ENCODE measurements at regions not wholly inside any gene's neighbourhood (a gene's known extent, or its start where the extent isn't known, plus 50 kb on each side); places are given as distances from the start of the nearest gene placed in this dataset.

DNA sequence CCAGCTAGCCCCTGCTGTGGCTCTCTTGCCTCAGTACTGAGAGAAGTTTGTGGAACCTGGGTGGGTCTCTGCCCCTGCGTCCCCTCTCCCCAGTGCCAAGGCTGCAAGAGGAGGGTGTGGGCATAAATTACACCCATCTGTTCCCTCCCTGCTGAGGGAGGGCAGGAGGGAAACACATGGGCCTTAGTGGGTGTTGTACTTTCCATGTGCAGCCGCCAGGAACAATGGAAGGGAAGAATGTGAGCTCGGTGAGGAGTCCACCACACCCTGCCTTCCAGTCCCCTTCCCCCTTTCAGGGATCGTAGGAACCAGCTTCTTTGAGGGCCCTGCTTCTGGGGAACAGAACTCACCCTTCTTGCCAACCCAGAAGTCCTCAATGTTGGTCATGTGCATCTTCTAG is 138.2 kb upstream of the KLF4 start:
- H3K9me3 Mint-ChIP-seq (ENCODE audit: unreplicated experiment), result no peaks in the 10 kb centered on the region
- no peaks in the 10 kb centered on the region for H3K36me3 Mint-ChIP-seq (ENCODE audit: insufficient read depth, unreplicated experiment)
- TF ChIP-seq CTCF (IDR thresholded peaks at IDR 0.05; ENCODE audit: unreplicated experiment), result no peak
- intact Hi-C loops (cut with micrococcal nuclease), result no loop called here
- ChIA-PET CTCF (no interaction called here), POLR2A (no interaction called here)
- H3K4me3 Mint-ChIP-seq (ENCODE audit: unreplicated experiment), result no peak overlapping the region
- H3K27ac Mint-ChIP-seq (ENCODE audit: low read depth, unreplicated experiment), result no peak overlapping the region
- no TSS peak for BruUV-seq (replicated peaks)
- peaks cover 6% of the 10 kb centered on the region for H3K4me1 Mint-ChIP-seq (ENCODE audit: insufficient read depth, unreplicated experiment)
- H3K27me3 Mint-ChIP-seq (ENCODE audit: insufficient read depth, unreplicated experiment), result no peaks in the 10 kb centered on the region
- no peak for DNase-seq (ENCODE audit: unreplicated experiment)

DNA sequence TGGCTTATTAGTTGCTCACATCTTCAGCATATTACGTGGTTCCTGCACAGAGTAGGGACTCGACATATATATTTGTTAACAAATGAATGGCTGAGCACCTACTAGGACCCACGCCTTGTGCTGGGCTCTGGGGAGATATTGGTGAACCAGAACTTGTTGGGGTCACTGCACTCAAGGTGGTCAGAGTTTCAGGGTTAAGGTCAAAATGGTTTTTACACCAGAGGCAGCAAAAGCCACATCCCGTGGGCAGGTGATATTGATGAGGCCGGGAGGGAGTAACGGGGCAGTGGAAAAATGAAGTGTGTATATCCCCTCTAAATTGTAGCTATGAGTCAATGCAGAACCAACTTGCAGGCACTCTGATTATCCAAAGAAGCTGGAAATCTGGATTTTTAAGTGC is 136.5 kb upstream of the KLF4 start:
- Mint-ChIP-seq H3K36me3 (ENCODE audit: insufficient read depth, unreplicated experiment) (no peaks in the 10 kb centered on the region), H3K27me3 (ENCODE audit: insufficient read depth, unreplicated experiment) (no peaks in the 10 kb centered on the region), H3K4me3 (ENCODE audit: unreplicated experiment) (no peak overlapping the region), H3K4me1 (ENCODE audit: insufficient read depth, unreplicated experiment) (peaks cover 6% of the 10 kb centered on the region), H3K9me3 (ENCODE audit: unreplicated experiment) (no peaks in the 10 kb centered on the region), H3K27ac (ENCODE audit: low read depth, unreplicated experiment) (no peak overlapping the region)
- intact Hi-C loops (cut with micrococcal nuclease), result no loop called here
- DNase-seq (ENCODE audit: unreplicated experiment), result no peak
- BruUV-seq (replicated peaks), result no TSS peak
- no peak for TF ChIP-seq CTCF (IDR thresholded peaks at IDR 0.05; ENCODE audit: unreplicated experiment)
- POLR2A ChIA-PET, result no interaction called here
- CTCF ChIA-PET, result interaction anchor here (0.6 kb wide), 1 partner anchor 193 kb away, joined by 3 read pairs; no protein-coding TSS in a partner anchor

- Mint-ChIP-seq H3K36me3 (ENCODE audit: insufficient read depth, unreplicated experiment) (no peaks in the 10 kb centered on the region), H3K4me1 (ENCODE audit: insufficient read depth, unreplicated experiment) (peaks cover 6% of the 10 kb centered on the region), H3K27me3 (ENCODE audit: insufficient read depth, unreplicated experiment) (no peaks in the 10 kb centered on the region), H3K9me3 (ENCODE audit: unreplicated experiment) (no peaks in the 10 kb centered on the region), H3K4me3 (ENCODE audit: unreplicated experiment) (no peak overlapping the region), H3K27ac (ENCODE audit: low read depth, unreplicated experiment) (no peak overlapping the region)
- no TSS peak for BruUV-seq (replicated peaks)
- POLR2A ChIA-PET, result no interaction called here
- DNase-seq (ENCODE audit: unreplicated experiment), result no peak
- intact Hi-C loops (cut with micrococcal nuclease), result no loop called here
- TF ChIP-seq CTCF (IDR thresholded peaks at IDR 0.05; ENCODE audit: unreplicated experiment), result no peak
- CTCF ChIA-PET, result no interaction called here
These were observed 135.9 kb upstream of the KLF4 start for GRCh38 chr9:107625383-107625984.

DNA sequence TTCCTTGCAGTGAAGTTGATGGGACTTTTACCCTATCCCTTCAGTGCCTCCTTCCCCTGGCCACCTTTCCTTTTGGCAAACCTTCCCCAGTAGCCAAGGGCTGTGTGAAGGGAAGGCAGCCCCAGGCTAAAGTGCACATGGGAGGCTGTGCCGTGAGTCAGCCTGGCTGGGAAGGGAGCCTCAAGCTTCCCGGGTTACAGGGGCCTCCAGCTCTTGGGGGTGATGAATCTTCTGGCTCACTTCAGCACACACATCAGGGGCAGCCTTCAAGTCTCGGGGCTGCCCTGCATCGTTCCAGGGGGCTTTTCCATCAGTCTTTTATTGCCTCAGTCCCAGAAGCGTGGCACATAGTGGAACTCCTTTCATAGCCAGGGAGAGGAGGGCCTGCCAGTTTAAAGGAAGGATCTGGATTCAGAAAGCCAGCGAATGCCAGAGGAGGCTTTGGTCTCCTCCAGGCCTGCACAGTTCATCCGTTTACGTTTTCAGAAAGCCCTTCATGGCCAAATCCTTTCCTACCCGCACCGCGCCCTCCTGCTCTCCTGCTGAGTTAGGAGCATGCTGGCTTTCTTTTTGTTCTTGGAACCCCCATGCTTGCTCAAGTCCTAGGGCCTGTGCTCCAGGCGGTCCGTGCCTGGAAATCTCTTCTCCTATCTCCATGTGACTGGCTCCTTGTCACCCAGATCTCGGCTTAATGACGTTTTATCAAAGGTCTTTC is 134.8 kb upstream of the KLF4 start:
- CTCF ChIA-PET, result interaction anchor here (1.0 kb wide), 1 partner anchor 9 kb away, joined by 5 read pairs; no protein-coding TSS in a partner anchor

More for the DNA sequence above, 134.8 kb upstream of the KLF4 start:
- intact Hi-C loops (cut with micrococcal nuclease), result no loop called here
- no TSS peak for BruUV-seq (replicated peaks)
- H3K4me1 Mint-ChIP-seq (ENCODE audit: insufficient read depth, unreplicated experiment), result peaks cover 6% of the 10 kb centered on the region
- POLR2A ChIA-PET, result no interaction called here
- no peaks in the 10 kb centered on the region for H3K9me3 Mint-ChIP-seq (ENCODE audit: unreplicated experiment)
- H3K27me3 Mint-ChIP-seq (ENCODE audit: insufficient read depth, unreplicated experiment), result no peaks in the 10 kb centered on the region
- H3K27ac Mint-ChIP-seq (ENCODE audit: low read depth, unreplicated experiment), result no peak overlapping the region
- peak; percentile 48 for DNase-seq (ENCODE audit: unreplicated experiment)
- H3K4me3 Mint-ChIP-seq (ENCODE audit: unreplicated experiment), result no peak overlapping the region
- TF ChIP-seq CTCF (IDR thresholded peaks at IDR 0.05; ENCODE audit: unreplicated experiment), result no peak
- no peaks in the 10 kb centered on the region for H3K36me3 Mint-ChIP-seq (ENCODE audit: insufficient read depth, unreplicated experiment)
